OCI-LY7 (cell line): ENCODE measurements at regions not wholly inside any gene's neighbourhood (a gene's known extent, or its start where the extent isn't known, plus 50 kb on each side); places are given as distances from the start of the nearest gene placed in this dataset.

Experiments used
- BruUV-seq: library from RNA; stranded (reverse); fragments of 400-500 nt; replicated peaks from 2 replicates; lab custom pipeline; 2021; lab: Mats Ljungman, UMichigan
- CTCF ChIA-PET: fragments of 300-600 bp; sonication (Branson Sonifier 250); formaldehyde crosslinking; loops from one replicate; lab custom pipeline; 2022; ENCODE audit warnings: antibody characterized with exemption; ENCODE audit not compliant: unreplicated experiment; lab: Charles Lee
- POLR2A ChIA-PET: fragments of 300-600 bp; sonication (Branson Sonifier 250); formaldehyde crosslinking; loops from one replicate; lab custom pipeline; 2022; ENCODE audit warnings: antibody characterized with exemption; lab: Charles Lee
- DNase-seq: peaks from one replicate; pipeline ENCODE4 v3.0.0-alpha.2; 2015; ENCODE audit warnings: low spot score
- H2AFZ ChIP-seq: fragments of 200-600 bp; sonication (generic), shearing (Covaris generic); 2 replicates; pipeline ENCODE4 v1.6.1; 2014; ENCODE audit warnings: mild to moderate bottlenecking, antibody characterized with exemption, low read length, moderate library complexity
- H3K27ac ChIP-seq: fragments of 200-600 bp; sonication (generic); 2 replicates; pipeline ENCODE4 v1.5.1; 2014; ENCODE audit warnings: mixed run types, low read depth, mild to moderate bottlenecking, moderate library complexity, low read length, inconsistent platforms; ENCODE audit not compliant: poor library complexity, severe bottlenecking
- H3K36me3 ChIP-seq: fragments of 200-600 bp; sonication (generic); 2 replicates; pipeline ENCODE4 v1.6.1; 2014; ENCODE audit warnings: mild to moderate bottlenecking, antibody characterized with exemption, low read length, moderate library complexity, mixed read lengths; ENCODE audit not compliant: insufficient read depth
- H3K4me1 ChIP-seq: fragments of 200-600 bp; sonication (generic); 2 replicates; pipeline ENCODE4 v1.5.1; 2014; ENCODE audit warnings: mild to moderate bottlenecking, low read length; ENCODE audit not compliant: insufficient read depth, poor library complexity, severe bottlenecking
- H3K4me2 ChIP-seq: fragments of 200-600 bp; sonication (generic); 2 replicates; pipeline ENCODE4 v1.6.1; 2014; ENCODE audit warnings: mild to moderate bottlenecking, low read length
- H3K4me3 ChIP-seq: fragments of 200-600 bp; sonication (generic); 2 replicates; pipeline ENCODE4 v1.5.1; 2014; ENCODE audit warnings: mild to moderate bottlenecking, low read depth, low read length; ENCODE audit not compliant: poor library complexity, severe bottlenecking
- H3K79me2 ChIP-seq: fragments of 200-600 bp; sonication (generic); 2 replicates; pipeline ENCODE4 v1.6.1; 2016; ENCODE audit warnings: low read depth, mild to moderate bottlenecking, low read length, moderate library complexity, mixed read lengths; ENCODE audit not compliant: insufficient read depth
- H3K9me2 ChIP-seq: fragments of 200-600 bp; sonication (generic); 2 replicates; pipeline ENCODE4 v1.6.1; 2016; ENCODE audit warnings: mild to moderate bottlenecking, low read length, mixed read lengths; ENCODE audit not compliant: insufficient read depth
- H3K9me3 ChIP-seq: fragments of 200-600 bp; sonication (generic); 2 replicates; pipeline ENCODE4 v1.6.1; 2014; ENCODE audit warnings: mild to moderate bottlenecking, mixed run types, low read length, mixed read lengths
- H4K20me1 ChIP-seq: fragments of 200-600 bp; sonication (generic); 2 replicates; pipeline ENCODE4 v1.6.1; 2014; ENCODE audit warnings: mild to moderate bottlenecking, antibody characterized with exemption, low read length, moderate library complexity, mixed read lengths; ENCODE audit not compliant: insufficient read depth
- EZH2phosphoT487 ChIP-seq: fragments of 200-600 bp; sonication (generic); IDR thresholded peaks from 2 replicates; pipeline ENCODE4 v1.6.1; 2018; ENCODE audit warnings: low read depth, borderline replicate concordance, mild to moderate bottlenecking, mixed run types, antibody characterized with exemption, low read length, moderate library complexity, mixed read lengths
- intact Hi-C: fragments of 100-400 bp; cut with micrococcal nuclease; formaldehyde crosslinking; loops from one replicate; pipeline ENCODE4 v1.10.0; 2022; ENCODE audit not compliant: unreplicated experiment
- TF ChIP-seq, protein P1 (sequence below): fragments of 200-600 bp; sonication (generic); conservative IDR thresholded peaks from 2 replicates; pipeline ENCODE4 v1.5.1; 2014; ENCODE audit warnings: mild to moderate bottlenecking, antibody characterized with exemption, low read length, moderate library complexity, mixed read lengths

DNA sequence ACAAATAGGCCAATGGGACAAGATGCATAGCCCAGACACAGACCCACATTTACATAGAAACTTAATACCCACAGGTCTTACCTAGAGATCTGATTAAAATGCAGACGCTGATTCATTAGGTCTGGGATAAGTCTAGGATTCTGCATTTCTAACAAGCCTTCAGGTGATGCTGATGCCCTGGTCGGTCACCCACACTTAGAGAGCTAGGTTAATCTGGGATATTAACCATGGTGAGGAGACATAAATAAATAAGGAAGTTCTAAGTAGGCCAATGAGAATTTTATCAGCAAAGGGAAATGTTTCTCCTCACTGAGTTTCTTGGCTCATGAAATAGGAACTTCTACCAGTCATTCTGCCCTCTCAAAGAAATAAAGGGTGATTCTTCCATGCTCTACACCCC lies 120.1 kb downstream of the BMP4 start:
- DNase-seq: no peak
- intact Hi-C loops: no loop called here
- CTCF ChIA-PET: no interaction called here

DNA sequence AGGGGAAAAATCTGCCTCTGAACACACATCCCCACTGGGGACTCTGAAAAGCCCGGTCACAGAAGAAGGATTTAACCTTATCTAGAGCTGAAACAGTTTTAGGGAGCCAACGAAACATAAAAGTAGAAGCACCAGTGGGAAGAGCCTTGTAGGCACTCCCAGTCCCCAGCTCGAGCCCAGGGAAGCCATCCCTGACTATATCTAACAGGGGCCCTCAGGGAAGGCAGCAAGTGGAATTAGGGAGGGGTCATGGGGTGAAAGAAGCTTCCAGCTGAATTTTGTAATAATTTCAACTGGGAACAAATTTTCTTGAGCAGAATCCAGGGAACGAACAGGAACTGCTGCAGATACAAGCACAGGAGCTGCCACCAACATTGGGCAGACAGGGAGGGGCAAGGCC lies 127.8 kb downstream of the BMP4 start:
- POLR2A ChIA-PET: no interaction called here
- CTCF ChIA-PET: no interaction called here

More for the DNA sequence above, 120.1 kb downstream of the BMP4 start:
- no peaks in the 10 kb centered on the region for H3K9me3 ChIP-seq
- no peak overlapping the region for H3K4me2 ChIP-seq
- no peak overlapping the region for H3K27ac ChIP-seq
- H3K4me3 ChIP-seq: no peak overlapping the region
- H3K9me2 ChIP-seq: no peaks in the 10 kb centered on the region
- H3K79me2 ChIP-seq: no peaks in the 10 kb centered on the region
- H3K36me3 ChIP-seq: no peaks in the 10 kb centered on the region
- BruUV-seq: no TSS peak
- no peaks in the 10 kb centered on the region for H4K20me1 ChIP-seq
- TF ChIP-seq, protein P1, sequence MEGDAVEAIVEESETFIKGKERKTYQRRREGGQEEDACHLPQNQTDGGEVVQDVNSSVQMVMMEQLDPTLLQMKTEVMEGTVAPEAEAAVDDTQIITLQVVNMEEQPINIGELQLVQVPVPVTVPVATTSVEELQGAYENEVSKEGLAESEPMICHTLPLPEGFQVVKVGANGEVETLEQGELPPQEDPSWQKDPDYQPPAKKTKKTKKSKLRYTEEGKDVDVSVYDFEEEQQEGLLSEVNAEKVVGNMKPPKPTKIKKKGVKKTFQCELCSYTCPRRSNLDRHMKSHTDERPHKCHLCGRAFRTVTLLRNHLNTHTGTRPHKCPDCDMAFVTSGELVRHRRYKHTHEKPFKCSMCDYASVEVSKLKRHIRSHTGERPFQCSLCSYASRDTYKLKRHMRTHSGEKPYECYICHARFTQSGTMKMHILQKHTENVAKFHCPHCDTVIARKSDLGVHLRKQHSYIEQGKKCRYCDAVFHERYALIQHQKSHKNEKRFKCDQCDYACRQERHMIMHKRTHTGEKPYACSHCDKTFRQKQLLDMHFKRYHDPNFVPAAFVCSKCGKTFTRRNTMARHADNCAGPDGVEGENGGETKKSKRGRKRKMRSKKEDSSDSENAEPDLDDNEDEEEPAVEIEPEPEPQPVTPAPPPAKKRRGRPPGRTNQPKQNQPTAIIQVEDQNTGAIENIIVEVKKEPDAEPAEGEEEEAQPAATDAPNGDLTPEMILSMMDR: no peak
- no peak for TF ChIP-seq EZH2phosphoT487
- H2AFZ ChIP-seq: no peak overlapping the region
- no peaks in the 10 kb centered on the region for H3K4me1 ChIP-seq
- POLR2A ChIA-PET: interaction anchor here (0.8 kb wide), 1 partner anchor 17 kb away, joined by 3 read pairs; no protein-coding TSS in a partner anchor

DNA sequence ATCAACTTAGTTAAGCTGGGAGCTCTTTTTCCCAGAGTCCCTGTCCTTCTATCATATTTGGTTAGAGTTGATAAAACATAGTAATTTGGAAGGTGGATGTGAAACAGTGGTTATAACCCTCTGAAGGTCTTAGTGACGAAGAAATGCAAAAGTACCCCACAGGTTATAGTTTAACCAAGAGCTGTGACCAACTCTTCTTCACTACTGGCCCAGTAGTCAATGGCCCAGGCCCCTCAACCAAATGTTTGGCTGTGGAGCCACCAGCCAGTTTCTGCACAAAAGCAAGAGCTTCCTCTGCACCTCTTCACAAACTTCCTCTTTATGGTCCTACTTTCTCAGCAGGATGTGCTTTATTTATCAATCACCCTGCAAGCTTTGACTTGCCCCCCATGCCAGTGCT lies 132.6 kb downstream of the BMP4 start:
- H3K79me2 ChIP-seq: no peaks in the 10 kb centered on the region
- no peaks in the 10 kb centered on the region for H3K9me3 ChIP-seq
- POLR2A ChIA-PET: no interaction called here
- no peak overlapping the region for H3K27ac ChIP-seq
- no peaks in the 10 kb centered on the region; the same call in 1 of the 2 replicates for H3K9me2 ChIP-seq
- DNase-seq: no peak
- no peak overlapping the region for H3K4me3 ChIP-seq
- TF ChIP-seq, protein P1: no peak
- no peak for TF ChIP-seq EZH2phosphoT487
- intact Hi-C loops: no loop called here
- H3K4me1 ChIP-seq: no peaks in the 10 kb centered on the region
- no peaks in the 10 kb centered on the region for H4K20me1 ChIP-seq
- no TSS peak for BruUV-seq
- CTCF ChIA-PET: no interaction called here
- H2AFZ ChIP-seq: no peak overlapping the region
- H3K4me2 ChIP-seq: no peak overlapping the region
- H3K36me3 ChIP-seq: no peaks in the 10 kb centered on the region

More for the DNA sequence above, 127.8 kb downstream of the BMP4 start:
- Histone ChIP-seq H3K4me3 (no peak overlapping the region), H3K4me2 (no peak overlapping the region), H3K9me2 (no peaks in the 10 kb centered on the region; the same call in 1 of the 2 replicates), H3K27ac (no peak overlapping the region), H2AFZ (no peak overlapping the region), H3K79me2 (no peaks in the 10 kb centered on the region), H3K4me1 (no peaks in the 10 kb centered on the region), H4K20me1 (no peaks in the 10 kb centered on the region), H3K36me3 (no peaks in the 10 kb centered on the region), H3K9me3 (no peaks in the 10 kb centered on the region)
- TF ChIP-seq, protein P1: no peak
- no peak for TF ChIP-seq EZH2phosphoT487
- no TSS peak for BruUV-seq
- intact Hi-C loops: no loop called here
- DNase-seq: no peak
